ENCODE measurements at regions not wholly inside any gene's neighbourhood (a gene's known extent, or its start where the extent isn't known, plus 50 kb on each side); places are given as distances from the start of the nearest gene placed in this dataset.

GRCh38 chrY:21602590-21602989 lies 67.9 kb downstream of the RBMY1A1 start:
- Mint-ChIP-seq H3K36me3 (ENCODE audit: low read depth) (no peaks in the 10 kb centered on the region; the same call in 2 of the 3 replicates), H3K4me3 (no peak overlapping the region), H3K4me1 (no peaks in the 10 kb centered on the region), H3K9me3 (peaks cover 94% of the 10 kb centered on the region), H3K27ac (no peak overlapping the region), H3K27me3 (ENCODE audit: insufficient read depth, low read depth, poor library complexity) (peaks cover 2% of the 10 kb centered on the region)
- no peak for TF ChIP-seq EZH2phosphoT487 (IDR thresholded peaks at IDR 0.05; ENCODE audit: unreplicated experiment)
- TF ChIP-seq, protein P1, sequence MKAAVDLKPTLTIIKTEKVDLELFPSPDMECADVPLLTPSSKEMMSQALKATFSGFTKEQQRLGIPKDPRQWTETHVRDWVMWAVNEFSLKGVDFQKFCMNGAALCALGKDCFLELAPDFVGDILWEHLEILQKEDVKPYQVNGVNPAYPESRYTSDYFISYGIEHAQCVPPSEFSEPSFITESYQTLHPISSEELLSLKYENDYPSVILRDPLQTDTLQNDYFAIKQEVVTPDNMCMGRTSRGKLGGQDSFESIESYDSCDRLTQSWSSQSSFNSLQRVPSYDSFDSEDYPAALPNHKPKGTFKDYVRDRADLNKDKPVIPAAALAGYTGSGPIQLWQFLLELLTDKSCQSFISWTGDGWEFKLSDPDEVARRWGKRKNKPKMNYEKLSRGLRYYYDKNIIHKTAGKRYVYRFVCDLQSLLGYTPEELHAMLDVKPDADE (IDR thresholded peaks at IDR 0.05) = no peak
- no peak for TF ChIP-seq STAT1 (IDR thresholded peaks at IDR 0.05; ENCODE audit: unreplicated experiment)
- TF ChIP-seq, protein P2, sequence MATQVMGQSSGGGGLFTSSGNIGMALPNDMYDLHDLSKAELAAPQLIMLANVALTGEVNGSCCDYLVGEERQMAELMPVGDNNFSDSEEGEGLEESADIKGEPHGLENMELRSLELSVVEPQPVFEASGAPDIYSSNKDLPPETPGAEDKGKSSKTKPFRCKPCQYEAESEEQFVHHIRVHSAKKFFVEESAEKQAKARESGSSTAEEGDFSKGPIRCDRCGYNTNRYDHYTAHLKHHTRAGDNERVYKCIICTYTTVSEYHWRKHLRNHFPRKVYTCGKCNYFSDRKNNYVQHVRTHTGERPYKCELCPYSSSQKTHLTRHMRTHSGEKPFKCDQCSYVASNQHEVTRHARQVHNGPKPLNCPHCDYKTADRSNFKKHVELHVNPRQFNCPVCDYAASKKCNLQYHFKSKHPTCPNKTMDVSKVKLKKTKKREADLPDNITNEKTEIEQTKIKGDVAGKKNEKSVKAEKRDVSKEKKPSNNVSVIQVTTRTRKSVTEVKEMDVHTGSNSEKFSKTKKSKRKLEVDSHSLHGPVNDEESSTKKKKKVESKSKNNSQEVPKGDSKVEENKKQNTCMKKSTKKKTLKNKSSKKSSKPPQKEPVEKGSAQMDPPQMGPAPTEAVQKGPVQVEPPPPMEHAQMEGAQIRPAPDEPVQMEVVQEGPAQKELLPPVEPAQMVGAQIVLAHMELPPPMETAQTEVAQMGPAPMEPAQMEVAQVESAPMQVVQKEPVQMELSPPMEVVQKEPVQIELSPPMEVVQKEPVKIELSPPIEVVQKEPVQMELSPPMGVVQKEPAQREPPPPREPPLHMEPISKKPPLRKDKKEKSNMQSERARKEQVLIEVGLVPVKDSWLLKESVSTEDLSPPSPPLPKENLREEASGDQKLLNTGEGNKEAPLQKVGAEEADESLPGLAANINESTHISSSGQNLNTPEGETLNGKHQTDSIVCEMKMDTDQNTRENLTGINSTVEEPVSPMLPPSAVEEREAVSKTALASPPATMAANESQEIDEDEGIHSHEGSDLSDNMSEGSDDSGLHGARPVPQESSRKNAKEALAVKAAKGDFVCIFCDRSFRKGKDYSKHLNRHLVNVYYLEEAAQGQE (IDR thresholded peaks at IDR 0.05; ENCODE audit: unreplicated experiment) = no peak
- TF ChIP-seq CREB1 (CRISPR knock-in tag; IDR thresholded peaks at IDR 0.05; ENCODE audit: low read depth) = no peak
- H4K20me1 ChIP-seq (replicated peaks; ENCODE audit: insufficient read depth) = no peaks in the 10 kb centered on the region
- H3K36me3 ChIP-seq (ENCODE audit: insufficient read depth) = no peaks in the 10 kb centered on the region
- H3K4me1 ChIP-seq (ENCODE audit: insufficient read depth) = no peaks in the 10 kb centered on the region
- no peak for DNase-seq (ENCODE audit: low spot score)
- no peak for ATAC-seq
- no peak overlapping the region for H3K4me2 ChIP-seq
- no peaks in the 10 kb centered on the region for H3K27me3 ChIP-seq (ENCODE audit: insufficient read depth)
- no peak overlapping the region for H3K4me3 ChIP-seq
- H3F3A ChIP-seq (replicated peaks; ENCODE audit: low read depth) = no peaks in the 10 kb centered on the region
- no peak overlapping the region for H2AFZ ChIP-seq
- no peaks in the 10 kb centered on the region for H3K79me2 ChIP-seq (replicated peaks; ENCODE audit: insufficient read depth)
- no peak overlapping the region for H3K27ac ChIP-seq (ENCODE audit: low read depth)
- no peaks in the 10 kb centered on the region for H3K9me2 ChIP-seq (ENCODE audit: insufficient read depth)

DNA sequence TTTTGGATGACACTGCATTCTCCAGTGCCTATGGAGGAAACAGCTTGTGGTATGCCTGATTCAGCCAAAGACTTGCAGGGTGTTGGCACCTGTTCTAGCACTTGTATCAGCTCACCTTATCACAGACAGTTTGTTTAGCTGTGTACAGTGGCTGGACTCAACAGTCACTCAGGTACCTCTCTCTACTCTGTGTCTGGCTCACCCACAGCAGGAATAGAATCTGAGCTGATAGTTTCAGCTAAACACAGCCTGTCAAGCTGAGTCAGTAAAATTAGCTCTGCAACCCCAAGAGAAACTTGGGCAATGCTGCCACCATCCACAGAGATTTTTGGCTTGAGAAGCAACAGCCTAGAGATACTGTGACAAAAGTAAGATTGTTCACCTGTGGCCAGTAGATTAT lies 101.5 kb downstream of the RBMY1A1 start:
- no peaks in the 10 kb centered on the region for H3K27me3 ChIP-seq (ENCODE audit: insufficient read depth)
- no peaks in the 10 kb centered on the region for H3K27me3 Mint-ChIP-seq (ENCODE audit: insufficient read depth, low read depth, poor library complexity)
- H3K27ac ChIP-seq (ENCODE audit: low read depth) = no peak overlapping the region
- H3K4me3 ChIP-seq = no peak overlapping the region
- no peak overlapping the region for H3K4me2 ChIP-seq
- no peaks in the 10 kb centered on the region for H4K20me1 ChIP-seq (replicated peaks; ENCODE audit: insufficient read depth)
- peaks cover 10% of the 10 kb centered on the region; the same call in 2 of the 3 replicates for H3K36me3 Mint-ChIP-seq (ENCODE audit: low read depth)
- H3K9me2 ChIP-seq (ENCODE audit: insufficient read depth) = no peaks in the 10 kb centered on the region
- H3K79me2 ChIP-seq (replicated peaks; ENCODE audit: insufficient read depth) = no peaks in the 10 kb centered on the region
- no peaks in the 10 kb centered on the region for H3K36me3 ChIP-seq (ENCODE audit: insufficient read depth)
- DNase-seq (ENCODE audit: low spot score) = no peak
- H3K4me1 Mint-ChIP-seq = no peaks in the 10 kb centered on the region
- ATAC-seq = no peak
- no peak overlapping the region for H3K27ac Mint-ChIP-seq
- H3K4me3 Mint-ChIP-seq = no peak overlapping the region
- H3K4me1 ChIP-seq (ENCODE audit: insufficient read depth) = no peaks in the 10 kb centered on the region
- peaks cover 80% of the 10 kb centered on the region for H3K9me3 Mint-ChIP-seq
- no peaks in the 10 kb centered on the region for H3F3A ChIP-seq (replicated peaks; ENCODE audit: low read depth)
- no peak overlapping the region for H2AFZ ChIP-seq
- TF ChIP-seq, protein P2 (IDR thresholded peaks at IDR 0.05; ENCODE audit: unreplicated experiment) = no peak
- TF ChIP-seq EZH2 (IDR thresholded peaks at IDR 0.05; ENCODE audit: low read depth, unreplicated experiment) = no peak
- no peak for TF ChIP-seq ZNF114 (CRISPR knock-in tag; IDR thresholded peaks at IDR 0.05)
- no peak for TF ChIP-seq STAT1 (IDR thresholded peaks at IDR 0.05; ENCODE audit: unreplicated experiment)
- TF ChIP-seq POLR2AphosphoS5 (IDR thresholded peaks at IDR 0.05; ENCODE audit: low read depth) = no peak
- no peak for TF ChIP-seq NANOG (IDR thresholded peaks at IDR 0.05; ENCODE audit: borderline replicate concordance)
